WI38 (cell line): ENCODE measurements at regions not wholly inside any gene's neighbourhood (a gene's known extent, or its start where the extent isn't known, plus 50 kb on each side); places are given as distances from the start of the nearest gene placed in this dataset.
"Not testable (repeated sequence)": the region's sequence is repeated elsewhere in the genome, so short reads cannot be mapped to it uniquely, and the experiment has no call there.

Source experiments
- H3K4me3 ChIP-seq: 2 replicates; pipeline ENCODE4 v1.5.1; 2011; ENCODE audit warnings: low read depth, mild to moderate bottlenecking, control low read depth, low read length
- TF ChIP-seq, protein P1 (sequence below): IDR thresholded peaks from 2 replicates; pipeline ENCODE4 v1.5.1; 2012; ENCODE audit warnings: low read depth, mild to moderate bottlenecking, control low read depth, low read length

GRCh38 chr18:70554854-70555445 is 266.1 kb downstream of the SOCS6 start:
- no peak overlapping the region for H3K4me3 ChIP-seq
- TF ChIP-seq, protein P1, sequence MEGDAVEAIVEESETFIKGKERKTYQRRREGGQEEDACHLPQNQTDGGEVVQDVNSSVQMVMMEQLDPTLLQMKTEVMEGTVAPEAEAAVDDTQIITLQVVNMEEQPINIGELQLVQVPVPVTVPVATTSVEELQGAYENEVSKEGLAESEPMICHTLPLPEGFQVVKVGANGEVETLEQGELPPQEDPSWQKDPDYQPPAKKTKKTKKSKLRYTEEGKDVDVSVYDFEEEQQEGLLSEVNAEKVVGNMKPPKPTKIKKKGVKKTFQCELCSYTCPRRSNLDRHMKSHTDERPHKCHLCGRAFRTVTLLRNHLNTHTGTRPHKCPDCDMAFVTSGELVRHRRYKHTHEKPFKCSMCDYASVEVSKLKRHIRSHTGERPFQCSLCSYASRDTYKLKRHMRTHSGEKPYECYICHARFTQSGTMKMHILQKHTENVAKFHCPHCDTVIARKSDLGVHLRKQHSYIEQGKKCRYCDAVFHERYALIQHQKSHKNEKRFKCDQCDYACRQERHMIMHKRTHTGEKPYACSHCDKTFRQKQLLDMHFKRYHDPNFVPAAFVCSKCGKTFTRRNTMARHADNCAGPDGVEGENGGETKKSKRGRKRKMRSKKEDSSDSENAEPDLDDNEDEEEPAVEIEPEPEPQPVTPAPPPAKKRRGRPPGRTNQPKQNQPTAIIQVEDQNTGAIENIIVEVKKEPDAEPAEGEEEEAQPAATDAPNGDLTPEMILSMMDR = no peak

DNA sequence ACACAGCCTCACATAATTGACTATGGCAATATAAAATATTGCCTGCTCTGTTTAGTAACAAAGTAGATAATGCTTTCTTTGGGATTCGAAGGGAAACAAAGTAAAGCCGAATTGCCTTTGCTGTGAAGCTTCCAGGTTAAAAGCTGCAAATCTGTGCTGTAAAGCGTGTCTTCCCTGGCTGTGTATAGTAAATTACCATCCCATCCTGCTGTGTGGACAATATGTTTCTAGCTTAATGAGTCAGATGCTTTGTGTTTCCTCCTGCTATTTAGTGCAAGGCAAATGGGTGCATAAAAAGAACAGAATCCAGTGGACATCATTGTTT is 265.1 kb downstream of the SOCS6 start:
- no peak overlapping the region for H3K4me3 ChIP-seq
- TF ChIP-seq, protein P1 = no peak

- TF ChIP-seq, protein P1 = no peak
- no peak overlapping the region for H3K4me3 ChIP-seq
Observed at GRCh38 chr18:70553245-70553935, 264.5 kb downstream of the SOCS6 start.

DNA sequence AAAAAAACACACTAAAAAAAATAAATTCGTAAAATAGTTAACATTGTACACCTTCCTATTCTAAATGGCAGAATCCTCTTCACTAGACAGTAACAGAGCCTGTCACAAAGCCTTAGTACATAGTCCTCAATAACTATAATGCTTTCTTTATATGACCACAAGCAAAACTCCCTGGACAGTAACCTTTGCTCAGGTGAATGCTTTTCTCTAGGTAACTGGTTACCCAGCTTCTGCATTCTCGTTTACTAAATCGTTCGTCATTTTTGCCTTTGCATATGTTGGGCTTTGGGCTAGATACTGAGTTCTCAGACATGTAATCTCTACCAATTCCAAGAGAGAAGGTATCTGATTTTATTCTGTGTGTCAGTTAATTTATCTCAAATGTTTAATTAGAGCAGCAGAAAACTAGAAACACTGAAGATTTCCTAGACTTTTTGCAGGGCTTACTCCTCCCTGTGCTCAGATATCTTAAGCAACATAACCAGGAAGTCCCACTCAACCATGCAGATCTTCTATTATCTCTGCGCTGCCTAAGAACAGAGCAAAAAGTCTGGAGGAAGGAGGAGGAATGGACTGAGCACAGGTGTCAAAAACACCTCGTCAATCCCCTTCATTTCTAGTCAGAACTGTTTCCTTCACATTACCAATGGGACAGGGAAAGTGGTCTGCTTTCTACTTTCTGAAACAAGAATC is 247.7 kb downstream of the SOCS6 start:
- TF ChIP-seq, protein P1 = no peak
- H3K4me3 ChIP-seq = no peak overlapping the region

- no peak overlapping the region for H3K4me3 ChIP-seq
- TF ChIP-seq, protein P1 = no peak
Observed at GRCh38 chr18:70535041-70535440, 246.2 kb downstream of the SOCS6 start.

- H3K4me3 ChIP-seq = not testable (repeated sequence)
Observed at GRCh38 chr18:70525322-70525721, 236.5 kb downstream of the SOCS6 start.

DNA sequence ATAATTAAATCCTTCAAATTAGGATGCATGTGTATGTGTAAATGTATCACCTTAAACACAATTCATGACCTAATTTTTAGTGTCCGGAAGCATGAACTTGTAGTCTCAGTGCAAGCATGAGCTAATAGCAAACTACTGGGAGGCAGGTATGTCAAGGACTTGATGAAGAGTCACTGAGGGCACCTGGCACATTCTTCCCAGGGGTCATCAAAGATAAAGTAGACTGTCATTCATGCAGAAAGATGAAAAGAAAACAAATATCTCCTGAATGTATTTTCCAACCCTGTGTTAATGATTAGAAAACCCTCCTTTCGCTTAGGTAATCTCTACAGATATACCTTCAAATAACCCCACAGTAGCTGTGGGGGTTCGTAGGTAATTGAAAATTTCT is 234.9 kb downstream of the SOCS6 start:
- TF ChIP-seq, protein P1 = no peak
- no peak overlapping the region for H3K4me3 ChIP-seq
